Fibroblast of lung (primary cell): ENCODE measurements at regions not wholly inside any gene's neighbourhood (a gene's known extent, or its start where the extent isn't known, plus 50 kb on each side); places are given as distances from the start of the nearest gene placed in this dataset.
A peak's percentile ranks its signal among the peaks of the same experiment; 100 is the strongest.

Source experiments
- DNase-seq, 2 donors: peaks; one replicate each; pipeline versions ENCODE4 v3.0.0 to v3.0.0-alpha.2; 2010; ENCODE audit warnings: low read depth in 2 of 2
- H2AFZ ChIP-seq: 2 replicates; pipeline ENCODE4 v1.5.1; 2012; ENCODE audit warnings: low read length, control low read depth, inconsistent platforms
- H3K27ac ChIP-seq: 2 replicates; pipeline ENCODE4 v1.5.1; 2011; ENCODE audit warnings: low read length, control low read depth; ENCODE audit not compliant: insufficient read depth
- H3K27me3 ChIP-seq: 2 replicates; pipeline ENCODE4 v1.5.1; 2011; ENCODE audit warnings: mild to moderate bottlenecking, low read length; ENCODE audit not compliant: control insufficient read depth, insufficient read depth
- H3K36me3 ChIP-seq: 2 replicates; pipeline ENCODE4 v1.5.1; 2011; ENCODE audit warnings: low read length; ENCODE audit not compliant: control insufficient read depth, insufficient read depth
- H3K4me1 ChIP-seq: 2 replicates; pipeline ENCODE4 v1.5.1; 2011; ENCODE audit warnings: low read length; ENCODE audit not compliant: control insufficient read depth, insufficient read depth; ENCODE audit errors: extremely low read depth
- H3K4me2 ChIP-seq: 2 replicates; pipeline ENCODE4 v1.5.1; 2011; ENCODE audit warnings: low read length, control low read depth; ENCODE audit not compliant: insufficient read depth; ENCODE audit errors: extremely low read depth
- H3K4me3 ChIP-seq, 4 experiments: fragments of 200-600 bp in 1 of 4; sonication (generic) in 1 of 4; replicated peaks in 1 of 4; 2 replicates each; pipeline ENCODE4 v1.5.1; 2011 to 2016; ENCODE audit warnings: low read length in 4 of 4, low read depth in 3 of 4, mild to moderate bottlenecking in 3 of 4, control low read depth in 2 of 4, inconsistent platforms in 1 of 4, mixed read lengths in 1 of 4; ENCODE audit not compliant: insufficient read depth in 1 of 4; ENCODE audit errors: control extremely low read depth in 1 of 4
- H3K79me2 ChIP-seq: 2 replicates; pipeline ENCODE4 v1.5.1; 2012; ENCODE audit warnings: mild to moderate bottlenecking, low read length, inconsistent platforms; ENCODE audit not compliant: control insufficient read depth, insufficient read depth
- H3K9ac ChIP-seq: 2 replicates; pipeline ENCODE4 v1.5.1; 2011; ENCODE audit warnings: mild to moderate bottlenecking, low read length, control low read depth; ENCODE audit not compliant: insufficient read depth
- H3K9me3 ChIP-seq: 2 replicates; pipeline ENCODE4 v1.5.1; 2012; ENCODE audit warnings: low read depth, low read length; ENCODE audit not compliant: control insufficient read depth, insufficient read depth
- H4K20me1 ChIP-seq: 2 replicates; pipeline ENCODE4 v1.5.1; 2011; ENCODE audit warnings: low read length; ENCODE audit not compliant: control insufficient read depth, insufficient read depth; ENCODE audit errors: extremely low read depth
- CTCF ChIP-seq, 2 donors: IDR thresholded peaks in 1 of 2; conservative IDR thresholded peaks in 1 of 2; 1 replicate in 1 of 2; 2 replicates in 1 of 2; pipeline ENCODE4 v1.5.1; 2011 to 2012; ENCODE audit warnings: low read length in 2 of 2, control low read depth in 1 of 2, inconsistent platforms in 1 of 2, low read depth in 1 of 2, mild to moderate bottlenecking in 1 of 2
- EZH2 ChIP-seq: IDR thresholded peaks from 2 replicates; pipeline ENCODE4 v1.5.1; 2012; ENCODE audit warnings: low read length, control low read depth, mild to moderate bottlenecking; ENCODE audit errors: missing control alignments

- Histone ChIP-seq H3K79me2 (no peaks in the 10 kb centered on the region), H3K4me1 (no peaks in the 10 kb centered on the region), H3K27me3 (no peaks in the 10 kb centered on the region), H3K9me3 (no peaks in the 10 kb centered on the region), H3K4me3 (no peak overlapping the region), H3K27ac (no peak overlapping the region), H3K36me3 (no peaks in the 10 kb centered on the region), H2AFZ (no peak overlapping the region), H3K4me2 (no peak overlapping the region), H4K20me1 (no peaks in the 10 kb centered on the region), H3K9ac (no peak overlapping the region)
- DNase-seq, result no peak
- no peak for TF ChIP-seq EZH2
- TF ChIP-seq CTCF (conservative IDR thresholded peaks at IDR 0.05 in 1 of 2, IDR thresholded peaks at IDR 0.05 in 1 of 2; ENCODE audit: low read depth in 1 of 2, low read length in 2 of 2), result no peak
These were observed 186.0 kb upstream of the KLF4 start for GRCh38 chr9:107675351-107676259.

- no peaks in the 10 kb centered on the region for H3K36me3 ChIP-seq
- H3K9me3 ChIP-seq, result no peaks in the 10 kb centered on the region
- TF ChIP-seq EZH2 (no peak), CTCF (conservative IDR thresholded peaks at IDR 0.05 in 1 of 2, IDR thresholded peaks at IDR 0.05 in 1 of 2; ENCODE audit: low read depth in 1 of 2, low read length in 2 of 2) (no peak)
- H4K20me1 ChIP-seq, result no peaks in the 10 kb centered on the region
- H3K79me2 ChIP-seq, result no peaks in the 10 kb centered on the region
- H3K4me3 ChIP-seq, result no peak overlapping the region
- H3K4me1 ChIP-seq, result no peaks in the 10 kb centered on the region
- H3K4me2 ChIP-seq, result no peak overlapping the region
- peak in 1 of 2 donors; percentile 35 for DNase-seq
- H3K27me3 ChIP-seq, result no peaks in the 10 kb centered on the region
- H3K9ac ChIP-seq, result no peak overlapping the region
- H2AFZ ChIP-seq, result no peak overlapping the region
- H3K27ac ChIP-seq, result no peak overlapping the region
These were observed 185.2 kb upstream of the KLF4 start for GRCh38 chr9:107674721-107675277.

GRCh38 chr9:107673861-107674720 lies 184.5 kb upstream of the KLF4 start:
- no peaks in the 10 kb centered on the region for H3K9me3 ChIP-seq
- H3K36me3 ChIP-seq, result no peaks in the 10 kb centered on the region
- H2AFZ ChIP-seq, result no peak overlapping the region
- no peak overlapping the region for H3K4me2 ChIP-seq
- no peak for DNase-seq
- H3K79me2 ChIP-seq, result no peaks in the 10 kb centered on the region
- H3K4me3 ChIP-seq, result no peak overlapping the region
- no peaks in the 10 kb centered on the region for H4K20me1 ChIP-seq
- no peaks in the 10 kb centered on the region for H3K27me3 ChIP-seq
- H3K9ac ChIP-seq, result no peak overlapping the region
- H3K4me1 ChIP-seq, result no peaks in the 10 kb centered on the region
- H3K27ac ChIP-seq, result no peak overlapping the region
- TF ChIP-seq EZH2 (no peak), CTCF (conservative IDR thresholded peaks at IDR 0.05 in 1 of 2, IDR thresholded peaks at IDR 0.05 in 1 of 2; ENCODE audit: low read depth in 1 of 2, low read length in 2 of 2) (no peak)
